Peyer's patch (tissue), 4 donors: ENCODE measurements at regions not wholly inside any gene's neighbourhood (a gene's known extent, or its start where the extent isn't known, plus 50 kb on each side); places are given as distances from the start of the nearest gene placed in this dataset.

ENCODE experiments used
- DNase-seq, 3 donors: peaks; one replicate each; pipeline ENCODE4 v3.0.0-alpha.2; 2017 to 2019
- H3K27ac ChIP-seq, 4 donors: fragments of 200-600 bp; sonication (generic); one replicate each; pipeline ENCODE4 v1.5.1; 2016 to 2019
- H3K27me3 ChIP-seq, 2 donors: fragments of 200-600 bp; sonication (generic); one replicate each; pipeline ENCODE4 v1.5.1; 2019
- H3K36me3 ChIP-seq, 3 donors: fragments of 200-600 bp; sonication (generic); one replicate each; pipeline ENCODE4 v1.5.1; 2016 to 2019
- H3K4me1 ChIP-seq, 4 donors: fragments of 200-600 bp; sonication (generic); one replicate each; pipeline ENCODE4 v1.5.1; 2016 to 2019
- H3K4me3 ChIP-seq, 4 donors: fragments of 200-600 bp; sonication (generic); 1 replicate in 3 of 4; 2 replicates in 1 of 4; pipeline ENCODE4 v1.5.1; 2016 to 2019; ENCODE audit warnings: mild to moderate bottlenecking in 1 of 4
- H3K9me3 ChIP-seq, 4 donors: fragments of 200-600 bp; sonication (generic); one replicate each; pipeline ENCODE4 v1.5.1; 2016 to 2019; ENCODE audit warnings: mild to moderate bottlenecking in 1 of 4
- CTCF ChIP-seq, 6 experiments: fragments of 450-650 bp in 4 of 6; fragments of 200-600 bp in 2 of 6; sonication (generic) in 1 of 6; IDR thresholded peaks; one replicate each; pipeline ENCODE4 v1.5.1; 2017 to 2019; ENCODE audit warnings: antibody characterized with exemption in 6 of 6, mild to moderate bottlenecking in 3 of 6, moderate library complexity in 1 of 6
- POLR2A ChIP-seq, 2 donors: fragments of 450-650 bp; IDR thresholded peaks; one replicate each; pipeline ENCODE4 v1.5.1; 2017; ENCODE audit warnings: antibody characterized with exemption in 2 of 2, mild to moderate bottlenecking in 2 of 2, moderate library complexity in 2 of 2
- small RNA-seq, 2 donors: library from RNA; depleted of rRNA; stranded (forward); fragments of <200 nt; gene quantifications; one replicate each; pipeline ENCODE3, GENCODE V24; 2016

- DNase-seq = no peak
- TF ChIP-seq POLR2A (IDR thresholded peaks at IDR 0.05) = no peak
- peak; percentile 38 to 91 (median 78) for TF ChIP-seq CTCF (IDR thresholded peaks at IDR 0.05)
- no peaks in the 10 kb centered on the region for H3K4me1 ChIP-seq
- no peaks in the 10 kb centered on the region for H3K9me3 ChIP-seq
- no peak overlapping the region for H3K27ac ChIP-seq
- H3K4me3 ChIP-seq = no peak overlapping the region
- no peaks in the 10 kb centered on the region for H3K27me3 ChIP-seq
- H3K36me3 ChIP-seq = no peaks in the 10 kb centered on the region
Measured at GRCh38 chr12:30806989-30807694, 52.4 kb upstream of the CAPRIN2 start.

GRCh38 chr12:30805959-30806358 is 51.2 kb upstream of the CAPRIN2 start:
- Histone ChIP-seq H3K4me1 (no peaks in the 10 kb centered on the region), H3K4me3 (no peak overlapping the region)
- TF ChIP-seq CTCF (IDR thresholded peaks at IDR 0.05) = no peak
- TF ChIP-seq POLR2A (IDR thresholded peaks at IDR 0.05) = no peak

More at GRCh38 chr12:30805959-30806358, 51.2 kb upstream of the CAPRIN2 start:
- no peaks in the 10 kb centered on the region for H3K9me3 ChIP-seq
- DNase-seq = no peak
- H3K36me3 ChIP-seq = no peaks in the 10 kb centered on the region
- H3K27ac ChIP-seq = no peak overlapping the region
- H3K27me3 ChIP-seq = no peaks in the 10 kb centered on the region

Small RNA genes in the stretch of these regions (small RNA-seq; reads per million reads assigned to genes)
- gene PPIAP44 = 0 reads per million in 2 donors
